ENCODE measurements at regions not wholly inside any gene's neighbourhood (a gene's known extent, or its start where the extent isn't known, plus 50 kb on each side); places are given as distances from the start of the nearest gene placed in this dataset.

- no peaks in the 10 kb centered on the region for H3K9me3 Mint-ChIP-seq (ENCODE audit: low read depth)
- H3K36me3 Mint-ChIP-seq (ENCODE audit: low read depth), result no peaks in the 10 kb centered on the region
- no peak for TF ChIP-seq CTCF (IDR thresholded peaks at IDR 0.05)
- no peaks in the 10 kb centered on the region for H3K27me3 Mint-ChIP-seq (ENCODE audit: low read depth)
- H3K4me3 Mint-ChIP-seq (ENCODE audit: unreplicated experiment), result no peak overlapping the region
- H3K4me1 Mint-ChIP-seq (ENCODE audit: low read depth), result peaks cover 4% of the 10 kb centered on the region
- DNase-seq (ENCODE audit: low spot score), result no peak
- no peak overlapping the region for H3K27ac Mint-ChIP-seq (ENCODE audit: unreplicated experiment)
Observed at GRCh38 chr5:27524515-27524914, 486.1 kb upstream of the CDH9 start.

GRCh38 chr5:27523629-27524028 lies 485.2 kb upstream of the CDH9 start:
- Mint-ChIP-seq H3K27me3 (ENCODE audit: low read depth) (no peaks in the 10 kb centered on the region), H3K4me3 (ENCODE audit: unreplicated experiment) (no peak overlapping the region), H3K36me3 (ENCODE audit: low read depth) (no peaks in the 10 kb centered on the region), H3K9me3 (ENCODE audit: low read depth) (peaks cover 4% of the 10 kb centered on the region), H3K4me1 (ENCODE audit: low read depth) (peaks cover 4% of the 10 kb centered on the region), H3K27ac (ENCODE audit: unreplicated experiment) (no peak overlapping the region)
- no peak for TF ChIP-seq CTCF (IDR thresholded peaks at IDR 0.05)
- DNase-seq (ENCODE audit: low spot score), result no peak

GRCh38 chr5:27516437-27516836 lies 478.1 kb upstream of the CDH9 start:
- Mint-ChIP-seq H3K27me3 (ENCODE audit: low read depth) (no peaks in the 10 kb centered on the region), H3K36me3 (ENCODE audit: low read depth) (no peaks in the 10 kb centered on the region), H3K27ac (ENCODE audit: unreplicated experiment) (no peak overlapping the region), H3K9me3 (ENCODE audit: low read depth) (peaks cover 21% of the 10 kb centered on the region), H3K4me3 (ENCODE audit: unreplicated experiment) (no peak overlapping the region), H3K4me1 (ENCODE audit: low read depth) (peaks cover 4% of the 10 kb centered on the region)
- TF ChIP-seq CTCF (IDR thresholded peaks at IDR 0.05), result no peak
- no peak for DNase-seq (ENCODE audit: low spot score)

- Mint-ChIP-seq H3K4me3 (ENCODE audit: unreplicated experiment) (no peak overlapping the region), H3K9me3 (ENCODE audit: low read depth) (peaks cover 6% of the 10 kb centered on the region), H3K36me3 (ENCODE audit: low read depth) (no peaks in the 10 kb centered on the region), H3K4me1 (ENCODE audit: low read depth) (no peaks in the 10 kb centered on the region), H3K27ac (ENCODE audit: unreplicated experiment) (no peak overlapping the region), H3K27me3 (ENCODE audit: low read depth) (no peaks in the 10 kb centered on the region)
- DNase-seq (ENCODE audit: low spot score), result no peak
- TF ChIP-seq CTCF (IDR thresholded peaks at IDR 0.05), result no peak
Observed at GRCh38 chr5:27511061-27511460, 472.7 kb upstream of the CDH9 start.

GRCh38 chr5:27503813-27504212 lies 465.4 kb upstream of the CDH9 start:
- Mint-ChIP-seq H3K9me3 (ENCODE audit: low read depth) (peaks cover 2% of the 10 kb centered on the region), H3K36me3 (ENCODE audit: low read depth) (no peaks in the 10 kb centered on the region), H3K4me3 (ENCODE audit: unreplicated experiment) (no peak overlapping the region), H3K4me1 (ENCODE audit: low read depth) (no peaks in the 10 kb centered on the region), H3K27ac (ENCODE audit: unreplicated experiment) (no peak overlapping the region), H3K27me3 (ENCODE audit: low read depth) (no peaks in the 10 kb centered on the region)
- DNase-seq (ENCODE audit: low spot score), result no peak
- no peak for TF ChIP-seq CTCF (IDR thresholded peaks at IDR 0.05)
